NCI-H510A treated with DMSO at 0.1 percent for 48 hours (cell line): ENCODE measurements at regions not wholly inside any gene's neighbourhood (a gene's known extent, or its start where the extent isn't known, plus 50 kb on each side); places are given as distances from the start of the nearest gene placed in this dataset.
"Not testable (repeated sequence)": the region's sequence is repeated elsewhere in the genome, so short reads cannot be mapped to it uniquely, and the experiment has no call there.

Experiments
- DNase-seq: peaks from one replicate; lab custom pipeline; 2025; lab: John Stamatoyannopoulos, UW

DNA sequence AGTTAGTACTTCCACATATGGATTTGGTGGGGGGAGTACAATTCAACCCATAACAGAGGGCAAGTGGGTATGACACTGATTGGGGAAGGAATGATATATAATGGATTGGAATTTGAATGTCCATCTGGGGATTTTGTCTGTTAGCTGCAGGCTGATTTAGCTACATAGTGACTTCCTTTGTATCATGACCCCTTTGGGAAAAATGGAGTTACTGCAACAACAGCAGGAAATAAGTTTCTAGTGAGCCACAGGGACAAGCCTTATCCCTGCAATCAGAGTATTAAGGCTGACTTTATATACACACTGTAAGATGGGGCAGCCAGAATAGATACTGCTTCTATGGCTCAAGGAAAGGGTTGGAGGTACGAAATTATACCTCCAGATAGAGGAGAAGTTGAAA, 404.4 kb upstream of the MEIS1 start:
- no peak for DNase-seq

- peak; percentile 4 for DNase-seq
Observed at GRCh38 chr2:66024391-66024790, 410.5 kb upstream of the MEIS1 start.

- DNase-seq: no peak
Observed at GRCh38 chr2:66021296-66021695, 413.6 kb upstream of the MEIS1 start.

- DNase-seq: no peak
Observed at GRCh38 chr2:66017763-66018162, 417.2 kb upstream of the MEIS1 start.

- no peak for DNase-seq
Observed at GRCh38 chr2:66014450-66014849, 420.5 kb upstream of the MEIS1 start.

- DNase-seq: peak; percentile 10
Observed at GRCh38 chr2:66013456-66013855, 421.5 kb upstream of the MEIS1 start.

DNA sequence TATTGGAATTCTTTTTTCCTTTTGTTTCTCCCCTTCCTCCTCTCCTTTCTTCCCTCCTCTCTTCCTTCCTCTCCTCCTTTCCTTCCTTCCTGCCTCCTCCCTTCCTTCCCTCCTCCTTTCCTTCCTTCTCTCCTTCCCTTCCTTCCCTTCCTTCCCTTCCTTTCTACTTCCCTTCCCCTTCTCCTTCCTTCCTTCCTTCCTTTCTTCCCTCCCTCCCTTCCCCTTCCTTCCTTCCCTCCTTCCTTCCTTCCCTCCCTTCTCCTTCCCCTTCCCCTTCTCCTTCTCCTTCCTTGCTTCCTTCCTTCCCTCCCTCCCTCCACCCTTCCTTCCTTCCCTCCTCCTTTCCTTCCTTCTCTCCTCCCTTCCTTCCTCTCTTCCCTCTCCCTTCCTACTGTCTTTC, 431.0 kb upstream of the MEIS1 start:
- no peak for DNase-seq

GRCh38 chr2:66001538-66001937, 433.4 kb upstream of the MEIS1 start:
- DNase-seq: no peak

- DNase-seq: no peak
Observed at GRCh38 chr2:66000901-66001300, 434.0 kb upstream of the MEIS1 start.

- no peak for DNase-seq
Observed at GRCh38 chr2:65999796-66000195, 435.1 kb upstream of the MEIS1 start.

DNA sequence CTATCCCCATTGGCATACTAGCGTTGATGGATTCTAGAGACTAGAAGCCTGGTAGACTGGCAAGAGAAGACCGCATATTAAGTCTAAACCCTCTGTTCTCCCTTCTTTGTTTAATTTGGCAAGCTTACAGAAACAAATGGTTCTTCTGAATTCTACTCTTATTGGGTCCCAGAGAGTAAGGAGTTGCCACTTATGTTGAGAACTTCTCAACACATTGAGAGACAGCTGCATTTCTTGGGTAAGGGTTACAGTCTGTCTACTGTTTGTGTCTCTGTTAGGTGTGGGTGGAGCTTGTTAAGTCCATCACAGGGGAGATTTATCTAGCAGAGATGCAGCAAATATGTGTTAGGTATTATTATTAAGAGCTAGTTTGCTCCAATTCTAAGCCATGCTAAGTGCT, 435.8 kb upstream of the MEIS1 start:
- peak; percentile 40 for DNase-seq

GRCh38 chr2:65997961-65998360, 437.0 kb upstream of the MEIS1 start:
- DNase-seq: no peak

DNA sequence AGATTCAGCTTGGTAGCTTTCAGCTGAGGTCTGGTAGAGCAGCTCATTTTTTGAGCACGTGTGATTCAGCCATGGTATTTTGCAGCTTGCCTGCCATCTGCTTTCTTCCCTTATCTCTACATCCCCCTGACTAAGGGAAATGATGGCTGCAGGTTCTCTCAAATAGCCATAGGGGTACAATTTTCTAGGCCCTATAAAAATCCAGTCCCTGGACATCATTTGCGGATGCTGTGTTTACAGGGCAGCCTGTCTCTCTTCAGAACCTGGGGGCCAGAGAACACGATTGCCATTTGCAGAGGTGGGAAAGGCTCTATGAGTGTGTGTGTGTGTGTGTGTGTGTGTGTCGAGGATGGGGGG, 442.7 kb upstream of the MEIS1 start:
- no peak for DNase-seq

DNA sequence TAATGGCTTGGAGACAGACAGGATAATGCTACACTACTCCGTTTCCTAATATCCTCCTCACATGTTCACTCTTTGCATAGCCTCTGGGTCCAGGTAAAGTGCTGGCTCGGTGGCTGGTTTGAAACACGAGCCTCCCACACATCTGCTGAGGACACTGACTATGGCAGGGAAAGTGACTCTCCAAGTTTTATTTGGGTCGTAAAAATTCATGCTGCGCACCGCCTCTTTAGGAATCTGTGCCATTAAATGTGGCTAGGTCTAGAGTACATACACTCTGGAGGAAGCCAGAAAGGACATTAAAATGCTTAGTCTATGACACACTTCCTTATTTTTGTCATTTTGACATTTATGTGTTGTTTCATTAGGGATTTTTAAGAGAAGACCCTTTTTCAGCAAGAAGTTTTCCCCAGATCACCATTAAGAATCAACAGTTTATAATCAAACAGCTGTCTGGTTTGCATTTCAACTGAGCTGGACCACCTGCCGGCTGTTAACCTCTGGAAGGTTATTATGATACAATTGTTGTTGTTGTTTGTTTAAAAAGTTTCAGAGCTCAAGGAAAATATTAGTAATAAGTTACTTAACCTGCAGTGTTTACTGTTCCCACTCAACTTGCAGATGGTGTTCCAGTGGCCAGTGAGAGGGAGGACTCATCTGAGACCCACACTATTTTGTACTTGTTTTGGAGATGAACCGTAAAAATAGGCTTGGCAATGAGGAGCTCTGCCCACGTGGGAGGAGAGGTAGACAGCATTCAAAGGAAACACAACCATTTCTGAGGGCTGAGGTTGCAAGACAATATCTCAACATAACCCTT, 443.3 kb upstream of the MEIS1 start:
- peak; percentile 96 for DNase-seq

- DNase-seq: no peak
Observed at GRCh38 chr2:65985986-65986385, 448.9 kb upstream of the MEIS1 start.

DNA sequence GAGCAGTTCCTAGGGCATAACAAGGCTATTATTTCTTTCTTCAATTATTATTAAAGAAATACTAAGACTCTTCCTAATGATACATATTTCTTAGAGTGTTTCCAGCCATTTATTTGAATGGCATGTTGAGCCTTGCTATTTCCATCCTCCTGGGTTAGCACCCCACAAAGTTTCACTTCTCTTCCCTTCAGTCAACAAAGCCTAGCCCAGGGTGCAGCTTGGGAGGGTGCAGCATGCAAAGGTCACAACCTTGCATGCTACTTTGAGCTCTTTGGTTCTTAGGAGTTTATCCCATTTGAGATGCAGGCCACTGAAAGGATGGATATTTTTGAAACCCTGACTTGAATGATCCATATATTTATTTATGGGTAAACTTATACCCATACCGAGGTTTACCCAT, 454.4 kb upstream of the MEIS1 start:
- DNase-seq: no peak

DNA sequence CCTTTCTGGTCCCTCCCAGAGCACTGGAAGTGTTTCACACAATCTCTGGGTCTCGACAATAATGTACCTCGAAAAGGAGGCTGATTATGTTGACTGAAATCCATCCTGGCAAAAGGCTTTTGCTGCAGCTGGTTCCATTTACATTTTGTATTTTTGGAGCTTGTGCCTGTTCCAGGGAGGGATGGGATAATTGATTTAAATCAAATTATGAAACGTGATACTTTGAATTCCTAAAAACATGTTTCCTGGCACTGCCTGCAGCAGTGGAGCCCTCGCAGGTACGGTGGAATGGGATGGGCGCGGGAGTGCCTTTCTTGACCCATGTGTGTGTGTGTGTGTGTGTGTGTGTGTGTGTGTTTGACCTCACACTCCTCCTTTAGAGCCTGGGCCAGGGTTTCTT, 455.5 kb upstream of the MEIS1 start:
- DNase-seq: no peak

DNA sequence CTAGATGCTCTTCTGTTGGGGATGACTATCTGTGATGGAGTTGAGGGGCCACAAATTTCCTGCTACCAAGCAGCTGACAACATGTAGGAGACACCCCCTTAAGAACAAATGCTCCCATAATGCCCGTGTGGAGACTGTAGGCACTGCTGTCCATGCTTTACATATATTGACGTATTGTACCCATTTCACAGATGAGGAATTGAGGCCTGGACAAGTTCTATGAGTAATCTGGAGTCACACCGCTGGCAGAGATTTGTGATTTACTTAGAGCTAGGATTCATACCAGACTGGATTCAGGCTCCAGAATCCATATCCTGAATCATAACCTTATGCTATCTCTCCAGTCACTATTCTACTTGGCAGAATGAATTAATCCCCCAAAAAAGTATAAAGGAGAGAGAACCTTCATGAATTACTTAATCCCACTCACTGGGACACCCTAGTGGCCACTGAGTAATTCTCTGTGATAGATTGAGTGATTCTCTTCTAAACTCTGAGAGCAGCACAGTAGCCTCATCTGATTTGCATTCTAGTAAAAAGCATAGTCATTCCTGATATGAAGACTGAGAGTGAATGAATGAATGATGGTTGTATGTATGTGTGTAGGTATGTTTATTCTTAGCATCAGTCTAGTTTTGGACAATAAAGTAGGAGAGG, 460.7 kb upstream of the MEIS1 start:
- no peak for DNase-seq

DNA sequence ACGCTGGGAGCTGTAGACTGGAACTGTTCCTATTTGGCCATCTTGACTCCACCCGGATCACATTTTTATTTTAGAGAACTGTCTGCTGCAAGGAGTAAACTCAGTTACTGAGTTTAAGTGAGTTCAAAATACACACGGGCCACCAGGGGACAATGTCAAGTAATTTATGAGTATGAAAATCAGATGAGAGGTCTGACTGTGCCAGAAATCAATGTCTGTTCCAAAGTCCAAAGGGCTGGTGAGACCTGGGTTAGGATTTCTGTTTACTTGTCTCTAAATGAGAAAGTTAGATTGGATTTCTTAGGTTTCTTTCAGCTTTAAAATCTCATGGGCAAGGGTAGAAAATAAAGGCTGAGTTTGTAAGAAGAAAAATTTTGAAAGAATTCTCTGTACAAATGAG, 465.8 kb upstream of the MEIS1 start:
- DNase-seq: no peak

DNA sequence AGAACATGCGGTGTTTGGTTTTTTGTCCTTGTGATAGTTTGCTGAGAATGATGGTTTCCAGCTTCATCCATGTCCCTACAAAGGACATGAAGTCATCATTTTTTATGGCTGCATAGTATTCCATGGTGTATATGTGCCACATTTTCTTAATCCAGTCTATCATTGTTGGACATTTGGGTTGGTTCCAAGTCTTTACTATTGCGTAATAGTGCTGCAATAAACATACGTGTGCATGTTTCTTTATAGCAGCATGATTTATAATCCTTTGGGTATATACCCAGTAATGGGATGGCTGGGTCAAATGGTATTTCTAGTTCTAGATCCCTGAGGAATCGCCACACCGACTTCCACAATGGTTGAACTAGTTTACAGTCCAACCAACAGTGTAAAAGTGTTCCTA, 471.6 kb upstream of the MEIS1 start:
- not testable (repeated sequence) for DNase-seq

- no peak for DNase-seq
Observed at GRCh38 chr2:65960953-65961352, 474.0 kb upstream of the MEIS1 start.

GRCh38 chr2:65957886-65958285, 477.0 kb upstream of the MEIS1 start:
- DNase-seq: no peak

GRCh38 chr2:65957454-65957853, 477.5 kb upstream of the MEIS1 start:
- DNase-seq: no peak

DNA sequence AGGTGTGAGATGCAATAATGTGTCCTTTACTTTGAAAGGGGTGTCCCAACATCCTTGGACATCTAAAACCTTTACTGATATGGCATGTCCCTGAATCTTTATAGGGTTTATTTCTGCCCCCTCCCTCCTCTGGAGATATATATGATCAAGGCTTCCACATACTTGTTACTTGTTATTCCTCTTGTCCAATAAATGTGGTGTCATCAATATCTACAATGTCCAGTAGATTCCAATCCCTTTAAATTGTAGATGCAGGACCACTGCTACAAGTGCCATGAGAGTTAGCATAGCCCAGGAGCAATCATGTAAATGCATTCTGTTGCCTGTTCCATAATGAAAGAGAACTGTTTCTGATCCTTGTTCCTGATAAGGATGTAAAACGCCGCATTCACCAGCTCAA, 479.7 kb upstream of the MEIS1 start:
- DNase-seq: no peak
